ENCODE measurements at regions not wholly inside any gene's neighbourhood (a gene's known extent, or its start where the extent isn't known, plus 50 kb on each side); places are given as distances from the start of the nearest gene placed in this dataset.

- TF ChIP-seq CTCF (IDR thresholded peaks at IDR 0.05): no peak
- no peak for TF ChIP-seq ZFX (IDR thresholded peaks at IDR 0.05; ENCODE audit: borderline replicate concordance)
- no peak overlapping the region for H3K27ac ChIP-seq
Observed at GRCh38 chr9:16120231-16120641, 567.4 kb downstream of the CCDC171 start.

GRCh38 chr9:16120727-16121126 is 567.9 kb downstream of the CCDC171 start:
- H3K27ac ChIP-seq: no peak overlapping the region
- no peak for TF ChIP-seq ZFX (IDR thresholded peaks at IDR 0.05; ENCODE audit: borderline replicate concordance)
- no peak for TF ChIP-seq CTCF (IDR thresholded peaks at IDR 0.05)

- TF ChIP-seq ZFX (IDR thresholded peaks at IDR 0.05; ENCODE audit: borderline replicate concordance) (no peak), CTCF (IDR thresholded peaks at IDR 0.05) (no peak)
- H3K27ac ChIP-seq: no peak overlapping the region
Observed at GRCh38 chr9:16121168-16121567, 568.3 kb downstream of the CCDC171 start.

GRCh38 chr9:16121601-16122286 is 568.9 kb downstream of the CCDC171 start:
- no peak for TF ChIP-seq ZFX (IDR thresholded peaks at IDR 0.05; ENCODE audit: borderline replicate concordance)
- no peak for TF ChIP-seq CTCF (IDR thresholded peaks at IDR 0.05)
- no peak overlapping the region for H3K27ac ChIP-seq

DNA sequence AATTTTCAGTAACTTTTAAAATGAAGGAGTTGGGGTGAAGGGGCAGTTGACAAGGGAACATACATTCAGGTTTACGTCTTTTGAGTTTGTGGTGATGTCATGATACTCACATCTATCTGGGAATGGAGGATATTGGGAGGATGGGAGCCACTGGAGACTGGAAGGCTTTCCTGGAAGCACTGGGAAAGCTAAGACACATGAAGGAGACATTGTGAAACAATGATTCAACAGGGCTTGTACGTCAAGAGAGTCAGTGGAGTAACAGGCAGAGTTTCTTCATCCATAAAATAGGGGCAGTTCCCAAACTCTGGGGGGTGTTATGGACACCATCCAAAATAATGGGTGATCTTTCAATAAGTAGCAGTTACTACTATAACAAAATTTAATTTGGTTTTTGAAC is 572.8 kb downstream of the CCDC171 start:
- no peak overlapping the region for H3K27ac ChIP-seq
- TF ChIP-seq CTCF (IDR thresholded peaks at IDR 0.05) (no peak), ZFX (IDR thresholded peaks at IDR 0.05; ENCODE audit: borderline replicate concordance) (no peak)

DNA sequence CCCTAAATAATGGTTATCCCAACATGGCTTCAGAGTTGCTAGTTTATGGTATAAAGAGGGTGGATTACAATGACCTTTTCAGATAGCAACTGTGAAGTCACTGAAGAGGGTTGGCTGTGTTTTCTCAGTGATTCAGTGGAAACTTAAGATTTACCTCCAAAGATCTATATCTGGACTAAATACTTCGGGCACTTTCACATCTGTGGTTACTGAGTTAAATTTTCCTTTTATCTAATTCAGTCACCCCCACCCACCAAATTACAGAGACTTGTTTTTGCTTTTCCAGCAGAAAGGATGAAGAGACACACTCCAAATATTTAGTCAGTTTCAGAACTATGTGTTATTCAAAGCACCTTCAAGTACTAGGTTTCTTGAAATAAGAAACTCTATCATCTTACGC is 573.2 kb downstream of the CCDC171 start:
- no peak overlapping the region for H3K27ac ChIP-seq
- TF ChIP-seq CTCF (IDR thresholded peaks at IDR 0.05): no peak

DNA sequence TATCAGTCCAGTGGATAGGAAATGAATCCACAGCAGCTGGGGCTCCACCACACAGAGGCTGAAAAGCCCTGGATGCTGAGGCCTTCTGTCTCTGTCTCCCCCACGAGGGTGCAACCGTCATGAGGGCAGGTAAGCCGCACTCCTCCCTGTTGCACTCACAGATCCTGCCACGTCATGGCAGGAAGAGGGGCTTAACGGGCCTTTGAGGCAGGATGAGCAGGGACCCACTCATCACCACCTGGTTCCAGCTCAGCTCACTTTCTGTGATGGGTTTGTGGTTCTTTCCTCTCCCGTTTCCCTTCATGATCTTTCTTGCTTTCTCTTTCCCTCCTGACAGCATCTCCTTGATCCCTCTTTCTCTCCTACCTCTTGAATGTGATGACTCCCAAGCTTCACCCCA is 575.2 kb downstream of the CCDC171 start:
- TF ChIP-seq CTCF (IDR thresholded peaks at IDR 0.05) (no peak), ZFX (IDR thresholded peaks at IDR 0.05; ENCODE audit: borderline replicate concordance) (no peak)
- no peak overlapping the region for H3K27ac ChIP-seq

Data from 22Rv1 (cell line).